ENCODE measurements at regions not wholly inside any gene's neighbourhood (a gene's known extent, or its start where the extent isn't known, plus 50 kb on each side); places are given as distances from the start of the nearest gene placed in this dataset.

- H3K27me3 ChIP-seq (ENCODE audit: insufficient read depth, poor library complexity, severe bottlenecking) = no peaks in the 10 kb centered on the region
- DNase-seq (ENCODE audit: low read depth in 1 of 2, low spot score in 1 of 2) = no peak
- no peak overlapping the region for H3K27ac ChIP-seq (replicated peaks)
- TF ChIP-seq SPI1 (IDR thresholded peaks at IDR 0.05; ENCODE audit: borderline replicate concordance, low read depth) (no peak), CTCF (IDR thresholded peaks at IDR 0.05; ENCODE audit: insufficient read depth, low read length) (no peak)
- H3K4me3 ChIP-seq (replicated peaks; ENCODE audit: insufficient read depth, low read length) = no peak overlapping the region
Measured at GRCh38 chr9:13665418-13666066, 386.1 kb upstream of the MPDZ start.

DNA sequence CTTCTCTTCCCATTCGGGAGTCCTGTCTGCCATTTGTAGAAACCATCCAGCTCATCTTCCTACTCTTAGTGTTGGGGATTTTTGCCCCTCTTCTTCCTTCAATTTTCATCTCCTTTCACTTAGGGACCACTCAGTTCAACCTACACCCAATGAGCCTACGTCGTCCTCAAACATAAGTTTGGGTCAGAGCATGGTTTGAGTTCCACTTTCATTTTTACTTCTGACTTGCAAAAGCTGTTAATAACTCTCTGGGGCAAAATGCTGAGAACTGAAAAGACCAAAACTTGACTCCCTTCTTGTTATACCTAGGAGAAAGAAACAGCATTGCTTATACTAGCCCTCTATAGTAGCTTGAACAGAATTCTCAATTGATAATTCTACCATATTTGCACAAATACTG, 381.5 kb upstream of the MPDZ start:
- TF ChIP-seq SPI1 (IDR thresholded peaks at IDR 0.05; ENCODE audit: borderline replicate concordance, low read depth) (no peak), POLR2AphosphoS5 (IDR thresholded peaks at IDR 0.05; ENCODE audit: low read depth) (no peak), CTCF (IDR thresholded peaks at IDR 0.05; ENCODE audit: insufficient read depth, low read length) (no peak), GABPA (IDR thresholded peaks at IDR 0.05; ENCODE audit: low read depth) (no peak)
- TF ChIP-seq, protein P1, sequence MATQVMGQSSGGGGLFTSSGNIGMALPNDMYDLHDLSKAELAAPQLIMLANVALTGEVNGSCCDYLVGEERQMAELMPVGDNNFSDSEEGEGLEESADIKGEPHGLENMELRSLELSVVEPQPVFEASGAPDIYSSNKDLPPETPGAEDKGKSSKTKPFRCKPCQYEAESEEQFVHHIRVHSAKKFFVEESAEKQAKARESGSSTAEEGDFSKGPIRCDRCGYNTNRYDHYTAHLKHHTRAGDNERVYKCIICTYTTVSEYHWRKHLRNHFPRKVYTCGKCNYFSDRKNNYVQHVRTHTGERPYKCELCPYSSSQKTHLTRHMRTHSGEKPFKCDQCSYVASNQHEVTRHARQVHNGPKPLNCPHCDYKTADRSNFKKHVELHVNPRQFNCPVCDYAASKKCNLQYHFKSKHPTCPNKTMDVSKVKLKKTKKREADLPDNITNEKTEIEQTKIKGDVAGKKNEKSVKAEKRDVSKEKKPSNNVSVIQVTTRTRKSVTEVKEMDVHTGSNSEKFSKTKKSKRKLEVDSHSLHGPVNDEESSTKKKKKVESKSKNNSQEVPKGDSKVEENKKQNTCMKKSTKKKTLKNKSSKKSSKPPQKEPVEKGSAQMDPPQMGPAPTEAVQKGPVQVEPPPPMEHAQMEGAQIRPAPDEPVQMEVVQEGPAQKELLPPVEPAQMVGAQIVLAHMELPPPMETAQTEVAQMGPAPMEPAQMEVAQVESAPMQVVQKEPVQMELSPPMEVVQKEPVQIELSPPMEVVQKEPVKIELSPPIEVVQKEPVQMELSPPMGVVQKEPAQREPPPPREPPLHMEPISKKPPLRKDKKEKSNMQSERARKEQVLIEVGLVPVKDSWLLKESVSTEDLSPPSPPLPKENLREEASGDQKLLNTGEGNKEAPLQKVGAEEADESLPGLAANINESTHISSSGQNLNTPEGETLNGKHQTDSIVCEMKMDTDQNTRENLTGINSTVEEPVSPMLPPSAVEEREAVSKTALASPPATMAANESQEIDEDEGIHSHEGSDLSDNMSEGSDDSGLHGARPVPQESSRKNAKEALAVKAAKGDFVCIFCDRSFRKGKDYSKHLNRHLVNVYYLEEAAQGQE (IDR thresholded peaks at IDR 0.05; ENCODE audit: insufficient replicate concordance, low read depth) = no peak
- Histone ChIP-seq H3K4me3 (replicated peaks; ENCODE audit: insufficient read depth, low read length) (no peak overlapping the region), H3K27me3 (ENCODE audit: insufficient read depth, poor library complexity, severe bottlenecking) (no peaks in the 10 kb centered on the region), H3K27ac (replicated peaks) (no peak overlapping the region)
- no peak for DNase-seq (ENCODE audit: low read depth in 1 of 2, low spot score in 1 of 2)

DNA sequence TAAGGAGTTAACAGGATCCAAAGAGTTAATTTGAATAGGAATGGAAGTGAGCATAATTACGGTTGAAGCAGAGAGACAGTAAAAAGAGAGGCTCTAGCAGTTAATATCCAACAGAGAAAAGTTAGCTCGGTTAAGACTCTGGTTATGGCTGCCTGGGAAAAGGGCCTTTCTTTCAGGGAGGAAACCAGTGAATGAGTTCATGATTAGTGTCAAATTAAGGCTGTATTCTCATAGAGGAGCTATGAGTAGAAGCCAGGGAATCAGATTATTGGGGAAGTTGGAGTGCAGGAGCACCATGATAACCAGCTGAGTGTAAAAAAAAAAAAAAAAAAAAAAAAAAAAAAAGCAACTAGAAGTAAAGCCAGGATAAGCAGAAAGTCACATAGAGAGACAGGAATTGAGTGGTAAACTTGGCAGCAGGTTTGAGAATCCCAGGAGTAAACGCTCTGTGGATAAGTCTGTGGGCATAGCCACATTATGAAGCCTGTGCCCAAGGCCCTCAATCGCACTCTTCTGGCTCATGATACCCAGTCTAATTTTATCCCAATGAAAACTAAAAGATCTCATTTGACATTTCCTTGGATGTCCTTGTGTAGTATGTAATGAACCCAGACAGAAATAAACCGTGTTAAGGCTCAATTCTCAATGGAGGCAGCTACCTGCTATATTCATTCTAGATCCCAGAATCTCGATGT, 372.6 kb upstream of the MPDZ start:
- Histone ChIP-seq H3K27ac (replicated peaks) (no peak overlapping the region), H3K4me3 (replicated peaks; ENCODE audit: insufficient read depth, low read length) (no peak overlapping the region), H3K27me3 (ENCODE audit: insufficient read depth, poor library complexity, severe bottlenecking) (no peaks in the 10 kb centered on the region)
- TF ChIP-seq, protein P1 (IDR thresholded peaks at IDR 0.05; ENCODE audit: insufficient replicate concordance, low read depth) = no peak
- TF ChIP-seq CTCF (IDR thresholded peaks at IDR 0.05; ENCODE audit: insufficient read depth, low read length) (no peak), SPI1 (IDR thresholded peaks at IDR 0.05; ENCODE audit: borderline replicate concordance, low read depth) (no peak), POLR2AphosphoS5 (IDR thresholded peaks at IDR 0.05; ENCODE audit: low read depth) (no peak), GABPA (IDR thresholded peaks at IDR 0.05; ENCODE audit: low read depth) (no peak)
- DNase-seq (ENCODE audit: low read depth in 1 of 2, low spot score in 1 of 2) = no peak
